ENCODE measurements at regions not wholly inside any gene's neighbourhood (a gene's known extent, or its start where the extent isn't known, plus 50 kb on each side); places are given as distances from the start of the nearest gene placed in this dataset.

DNA sequence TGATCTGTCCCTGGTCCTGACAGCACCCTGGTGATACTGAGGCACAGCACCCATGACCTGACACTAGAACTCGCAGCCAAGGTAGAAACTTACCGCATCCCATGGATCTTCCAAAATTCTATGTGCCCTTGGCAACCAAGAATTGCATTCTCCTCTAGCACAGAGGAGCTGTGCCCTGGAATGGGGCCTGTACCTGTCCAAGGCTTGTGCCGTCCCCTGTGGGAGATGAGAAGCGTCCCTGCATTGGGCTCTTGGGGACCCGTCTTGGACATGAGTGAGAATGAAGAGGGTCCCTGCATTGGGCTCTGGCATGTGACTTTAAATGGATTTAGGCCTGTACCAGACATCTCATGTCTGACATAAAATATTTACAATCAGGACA is 67.1 kb downstream of the GGTLC2 start:
- TF ChIP-seq POLR2A (IDR thresholded peaks at IDR 0.05; ENCODE audit: low read length) = no peak
- no peak for TF ChIP-seq GATA1 (IDR thresholded peaks at IDR 0.05; ENCODE audit: low read depth, low read length)
